ENCODE measurements at regions not wholly inside any gene's neighbourhood (a gene's known extent, or its start where the extent isn't known, plus 50 kb on each side); places are given as distances from the start of the nearest gene placed in this dataset.
A peak's percentile ranks its signal among the peaks of the same experiment; 100 is the strongest.

- DNase-seq (ENCODE audit: extremely low spot score), result no peak
- Histone ChIP-seq H3K27me3 (no peaks in the 10 kb centered on the region), H3K9me3 (no peaks in the 10 kb centered on the region), H3K4me1 (no peaks in the 10 kb centered on the region), H3K27ac (replicated peaks in 1 of 4) (no peak overlapping the region), H3K4me3 (no peak overlapping the region), H3K36me3 (no peaks in the 10 kb centered on the region)
- WGBS, result 77% methylated on average over 4 of the region's 4 CpGs
- intact Hi-C loops (cut with DNase I), result no loop called here
- TF ChIP-seq CTCF (IDR thresholded peaks at IDR 0.05) (no peak), POLR2AphosphoS5 (IDR thresholded peaks at IDR 0.05) (no peak), EP300 (IDR thresholded peaks at IDR 0.05) (no peak), POLR2A (IDR thresholded peaks at IDR 0.05; ENCODE audit: low read depth) (no peak)
Observed at GRCh38 chr3:147812186-147812911, 403.2 kb downstream of the ZIC1 start.

GRCh38 chr3:147813256-147813655, 404.1 kb downstream of the ZIC1 start:
- intact Hi-C loops (cut with DNase I), result no loop called here
- Histone ChIP-seq H3K27ac (replicated peaks in 1 of 4) (no peak overlapping the region), H3K4me1 (no peaks in the 10 kb centered on the region), H3K27me3 (no peaks in the 10 kb centered on the region), H3K4me3 (no peak overlapping the region), H3K36me3 (no peaks in the 10 kb centered on the region), H3K9me3 (no peaks in the 10 kb centered on the region)
- no peak for DNase-seq (ENCODE audit: extremely low spot score)
- 74% methylated on average over 4 of the region's 4 CpGs for WGBS
- TF ChIP-seq POLR2AphosphoS5 (IDR thresholded peaks at IDR 0.05) (no peak), POLR2A (IDR thresholded peaks at IDR 0.05; ENCODE audit: low read depth) (no peak)

- WGBS, result 41% methylated on average over 6 of the region's 6 CpGs
- no peaks in the 10 kb centered on the region for H3K36me3 ChIP-seq
- no peaks in the 10 kb centered on the region for H3K27me3 ChIP-seq
- DNase-seq (ENCODE audit: extremely low spot score), result no peak
- no peak overlapping the region for H3K4me3 ChIP-seq
- TF ChIP-seq EP300 (IDR thresholded peaks at IDR 0.05) (no peak), POLR2AphosphoS5 (IDR thresholded peaks at IDR 0.05) (peak in 1 of 2 donors; percentile 33)
- H3K9me3 ChIP-seq, result no peaks in the 10 kb centered on the region
- H3K27ac ChIP-seq (replicated peaks in 1 of 4), result no peak overlapping the region
- no peaks in the 10 kb centered on the region for H3K4me1 ChIP-seq
- intact Hi-C loops (cut with DNase I), result no loop called here
Observed at GRCh38 chr3:147816752-147817151, 407.6 kb downstream of the ZIC1 start.

GRCh38 chr3:147832611-147833010, 423.4 kb downstream of the ZIC1 start:
- H3K27ac ChIP-seq (replicated peaks in 1 of 4), result no peak overlapping the region
- no peaks in the 10 kb centered on the region for H3K4me1 ChIP-seq
- H3K4me3 ChIP-seq, result no peak overlapping the region
- H3K27me3 ChIP-seq, result no peaks in the 10 kb centered on the region
- no peak for DNase-seq (ENCODE audit: extremely low spot score)
- no peaks in the 10 kb centered on the region for H3K9me3 ChIP-seq
- no peak for TF ChIP-seq POLR2AphosphoS5 (IDR thresholded peaks at IDR 0.05)
- TF ChIP-seq POLR2A (IDR thresholded peaks at IDR 0.05; ENCODE audit: low read depth), result no peak
- no peak for TF ChIP-seq CTCF (IDR thresholded peaks at IDR 0.05)
- no peak for TF ChIP-seq EP300 (IDR thresholded peaks at IDR 0.05)
- H3K36me3 ChIP-seq, result no peaks in the 10 kb centered on the region
- intact Hi-C loops (cut with DNase I), result no loop called here

GRCh38 chr3:147836330-147836729, 427.2 kb downstream of the ZIC1 start:
- H3K27me3 ChIP-seq, result no peaks in the 10 kb centered on the region
- no peak overlapping the region for H3K27ac ChIP-seq (replicated peaks in 1 of 4)
- no peaks in the 10 kb centered on the region for H3K9me3 ChIP-seq

More at GRCh38 chr3:147836330-147836729, 427.2 kb downstream of the ZIC1 start:
- no peaks in the 10 kb centered on the region for H3K36me3 ChIP-seq
- TF ChIP-seq POLR2A (IDR thresholded peaks at IDR 0.05; ENCODE audit: low read depth) (no peak), EP300 (IDR thresholded peaks at IDR 0.05) (no peak), CTCF (IDR thresholded peaks at IDR 0.05) (no peak), POLR2AphosphoS5 (IDR thresholded peaks at IDR 0.05) (no peak)
- no peak overlapping the region for H3K4me3 ChIP-seq
- H3K4me1 ChIP-seq, result no peaks in the 10 kb centered on the region
- no peak for DNase-seq (ENCODE audit: extremely low spot score)
- intact Hi-C loops (cut with DNase I), result no loop called here
